Heart left ventricle (tissue), 13 donors: ENCODE measurements at regions not wholly inside any gene's neighbourhood (a gene's known extent, or its start where the extent isn't known, plus 50 kb on each side); places are given as distances from the start of the nearest gene placed in this dataset.

ENCODE experiments used
- CTCF ChIP-seq, 12 donors: fragments of 200-600 bp; sonication (generic) in 4 of 12; IDR thresholded peaks; one replicate each; pipeline versions ENCODE4 v1.5.0 to v1.8.0; 2018 to 2022; ENCODE audit warnings: antibody characterized with exemption in 12 of 12, mild to moderate bottlenecking in 5 of 12
- POLR2A ChIP-seq, 2 donors: fragments of 450-650 bp; IDR thresholded peaks; one replicate each; pipeline ENCODE4 v1.6.1; 2017; ENCODE audit warnings: antibody characterized with exemption in 2 of 2, mild to moderate bottlenecking in 2 of 2, moderate library complexity in 2 of 2
- donor health status: ischemic (EF 13 %, LVEDD 7.1; RV severe dilation, severe dysfunction).
- donor health status: DM: no; HTN: yes; CAD: no.
- donor health status: DM: no; HTN: no; CAD: no.
- donor health status: ischemic (EF 25% LVEDD 6.9; RV normal size, moderate dysfunction).
- donor health status: ischemic (EF 25% LVEDD 5.7; RV mildly dilated, moderate dysfunction).
- donor health status: ischemic (EF 35%, LVEDD 5.7; RV mildly dilated, moderate dysfunction).
- donor health status: nonischemic (EF 11% LVEDD 7.7; RV severe dilation, severe dysfunction).
- donor health status: DM: yes; HTN: yes; CAD: no.
- donor health status: PGD.
- donor health status: ischemic (EF 29% LVEDD 5.4; RV normal size, mild dysfunction).
- donor health status: nonischemic (EF 23%, LVEDD 6.1; RV moderate dilation, normal function).

GRCh38 chr7:4438723-4439245, 243.3 kb upstream of the FOXK1 start:
- TF ChIP-seq CTCF (IDR thresholded peaks at IDR 0.05) (no peak), POLR2A (IDR thresholded peaks at IDR 0.05) (no peak)
